Skin of body (tissue), 1 donor: ENCODE measurements at regions not wholly inside any gene's neighbourhood (a gene's known extent, or its start where the extent isn't known, plus 50 kb on each side); places are given as distances from the start of the nearest gene placed in this dataset.

Experiments
- DNase-seq: peaks from one replicate; lab custom pipeline; 2025; lab: John Stamatoyannopoulos, UW

DNA sequence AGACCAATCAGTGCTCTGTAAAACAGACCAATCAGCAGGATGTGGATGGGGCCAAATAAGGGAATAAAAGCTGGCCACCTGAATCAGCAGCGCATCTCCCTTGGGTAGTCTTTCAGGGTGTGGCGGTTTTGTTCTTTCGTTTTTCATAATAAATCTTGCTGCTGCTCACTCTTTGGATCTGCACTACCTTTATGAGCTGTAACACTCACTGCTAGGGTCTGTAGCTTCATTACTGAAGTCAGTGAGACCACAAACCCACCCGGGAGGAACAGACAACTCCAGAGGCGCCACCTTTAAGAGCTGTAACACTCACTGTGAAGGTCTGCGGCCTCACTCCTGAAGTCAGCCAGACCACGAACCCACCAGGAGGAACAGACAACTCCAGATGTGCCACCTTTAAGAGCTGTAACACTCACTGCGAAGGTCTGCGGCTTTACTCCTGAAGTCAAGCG lies 175.5 kb upstream of the PDGFD start:
- DNase-seq = no peak

DNA sequence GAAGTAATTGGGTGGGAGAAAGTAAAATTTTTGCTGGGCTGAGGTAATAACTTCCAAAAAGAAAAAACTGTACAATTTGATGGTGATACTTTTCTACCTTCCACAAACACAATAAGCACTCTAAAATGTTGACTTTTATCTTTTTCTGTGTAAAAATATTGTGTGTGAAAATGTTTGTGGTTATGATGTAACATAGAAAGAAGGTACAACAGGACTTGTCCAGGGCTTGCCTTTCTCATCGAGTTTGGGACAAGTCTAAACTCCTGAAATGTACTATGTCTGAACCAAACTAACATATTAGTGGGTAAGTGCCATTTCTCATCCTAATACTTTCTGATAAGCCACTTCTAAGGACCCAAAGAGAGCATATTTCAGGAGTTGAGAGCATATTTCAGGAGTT lies 174.2 kb upstream of the PDGFD start:
- DNase-seq = no peak

DNA sequence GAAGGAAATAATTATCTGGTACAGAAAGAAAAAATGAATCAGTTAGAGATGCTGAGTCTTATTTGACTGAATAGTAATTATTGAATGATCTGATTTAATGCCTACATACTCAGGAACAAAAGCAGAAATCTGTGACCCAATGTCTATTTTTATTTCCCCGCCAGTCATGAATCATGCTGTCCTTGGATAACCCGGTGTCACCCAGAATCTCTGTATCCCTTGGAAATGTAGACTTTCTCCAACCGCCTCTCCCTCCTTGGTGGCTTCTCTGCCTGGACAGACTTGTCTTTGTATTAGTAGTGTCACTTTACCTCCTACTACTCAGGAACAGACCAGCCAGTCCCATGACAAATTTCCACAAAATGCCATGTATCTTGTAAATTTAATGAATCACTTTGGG lies 173.3 kb upstream of the PDGFD start:
- no peak for DNase-seq

DNA sequence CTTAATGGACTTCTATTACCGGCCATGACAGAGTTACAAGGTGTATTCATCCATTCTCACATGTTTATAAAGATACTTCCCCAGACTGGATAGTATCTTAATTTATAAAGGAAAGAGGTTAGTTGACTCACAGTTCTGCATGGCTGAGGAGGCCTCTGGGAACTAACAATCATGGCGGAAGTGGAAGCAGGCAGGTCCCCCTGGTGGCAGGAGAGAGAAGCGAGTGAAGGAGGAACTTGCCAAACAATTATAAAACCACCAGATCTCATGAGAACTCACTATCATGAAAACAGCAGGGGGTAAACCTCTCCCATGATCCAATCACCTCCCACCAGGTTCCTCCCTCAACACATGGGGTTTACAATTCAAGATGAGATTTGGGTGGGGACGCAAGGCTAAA lies 170.0 kb upstream of the PDGFD start:
- no peak for DNase-seq

DNA sequence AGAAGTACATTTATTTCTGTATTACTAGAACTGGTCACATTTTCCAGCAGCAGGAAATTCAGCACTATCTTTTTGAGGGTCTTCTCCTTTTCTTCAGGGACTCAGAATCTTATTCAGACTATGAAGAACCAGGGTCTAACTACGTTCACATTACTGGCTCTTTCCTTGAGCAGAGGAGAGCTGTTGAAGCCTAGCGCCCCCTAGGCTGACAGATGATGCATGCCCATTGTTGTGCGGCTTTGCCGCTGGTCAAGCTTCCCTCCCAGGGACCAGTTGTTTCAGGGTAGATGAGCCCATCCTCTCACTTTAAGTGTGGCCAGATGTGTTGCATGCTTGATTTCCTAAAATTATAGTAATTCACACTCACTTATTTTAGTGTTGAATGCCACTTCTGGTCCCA lies 168.2 kb upstream of the PDGFD start:
- no peak for DNase-seq

DNA sequence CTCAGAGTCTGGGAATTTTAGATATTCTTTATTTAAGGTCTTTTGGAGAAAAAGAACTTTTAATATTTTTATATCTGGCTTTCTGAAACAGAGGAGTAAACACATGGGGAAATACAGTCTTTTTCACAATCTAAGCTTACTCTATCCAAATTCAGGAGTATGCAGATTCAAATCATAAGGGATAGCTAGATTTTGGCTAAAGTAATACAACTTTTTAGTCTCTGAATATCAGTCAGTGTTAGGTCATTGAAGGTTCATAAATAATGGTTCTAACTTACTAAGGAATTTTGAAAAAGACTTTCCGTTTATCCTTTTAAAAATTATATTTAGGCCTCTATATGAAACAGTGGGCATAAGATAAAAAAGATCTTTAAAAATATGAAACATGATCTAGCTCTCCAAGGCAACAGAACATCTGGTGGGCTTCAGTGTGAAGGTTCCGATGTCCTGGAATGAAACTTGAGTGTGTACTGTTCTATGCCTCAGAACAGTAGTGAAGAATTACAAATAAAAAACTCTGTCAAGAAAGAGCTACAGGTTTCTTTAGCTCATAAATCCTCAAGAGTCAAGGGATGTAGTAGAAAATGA lies 165.2 kb upstream of the PDGFD start:
- DNase-seq = no peak

DNA sequence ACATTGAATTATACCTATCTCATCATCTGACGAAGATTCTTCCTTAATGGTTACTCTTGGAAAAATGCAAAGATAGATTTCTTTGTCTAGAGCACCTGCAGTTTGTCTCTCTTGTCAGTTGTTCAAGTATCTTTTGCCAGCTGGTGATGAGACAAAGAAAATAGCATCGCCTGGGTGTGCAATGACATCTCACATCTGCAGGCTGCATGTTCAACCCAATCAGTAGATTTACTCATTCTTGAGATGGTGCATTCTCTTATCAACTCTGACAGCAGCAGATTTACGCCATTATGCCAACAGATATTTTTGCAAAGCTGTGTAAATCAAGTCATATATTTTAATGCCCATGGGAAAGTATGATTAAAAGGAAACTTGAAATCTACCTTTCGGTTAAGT lies 164.6 kb upstream of the PDGFD start:
- no peak for DNase-seq

DNA sequence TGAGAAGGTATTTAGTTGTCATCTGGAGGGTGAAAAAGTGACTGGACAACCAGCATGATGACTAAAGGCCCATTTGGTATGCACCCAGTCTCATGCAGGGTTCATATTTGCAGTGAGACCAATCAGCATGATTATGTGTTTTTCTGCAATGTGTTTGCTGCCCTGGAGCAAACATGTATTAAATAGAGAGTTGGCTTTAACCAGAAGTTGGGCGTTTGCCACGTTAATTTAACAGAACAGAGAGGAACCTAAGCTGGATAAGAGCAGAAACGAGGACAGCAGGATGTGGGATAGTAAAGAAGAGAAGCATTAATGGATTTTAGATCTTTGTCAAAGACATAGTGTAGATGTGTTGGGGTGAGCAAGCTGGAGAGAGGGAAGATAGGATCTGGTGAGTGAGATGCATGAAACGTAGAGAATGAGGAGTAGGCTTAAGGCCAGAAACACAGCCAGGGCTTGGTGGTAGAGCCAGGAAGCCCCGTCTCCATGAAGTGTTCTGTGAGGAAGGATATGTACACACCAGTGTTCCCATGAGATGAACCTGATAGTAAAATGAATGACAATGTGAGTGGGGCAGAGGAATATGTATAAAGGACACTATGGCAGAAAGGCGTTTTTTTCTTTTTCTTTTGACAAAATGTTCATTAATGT lies 164.0 kb upstream of the PDGFD start:
- no peak for DNase-seq

DNA sequence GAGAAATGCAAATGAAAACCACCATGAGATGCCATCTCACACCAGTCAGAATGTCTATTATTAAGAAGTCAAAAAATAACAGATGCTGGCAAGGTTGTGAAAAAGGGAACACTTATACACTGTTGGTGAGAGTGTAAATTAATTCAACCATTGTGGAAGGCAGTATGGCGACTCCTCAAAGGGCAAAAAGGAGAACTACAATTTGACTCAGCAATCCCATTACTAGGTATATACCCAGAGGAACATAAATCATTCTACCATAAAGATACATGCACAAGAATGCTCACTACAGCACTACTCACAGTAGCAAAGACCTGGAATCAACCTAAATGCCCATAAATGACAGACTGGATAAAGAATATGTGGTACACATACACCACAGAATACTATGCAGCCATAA lies 161.1 kb upstream of the PDGFD start:
- no peak for DNase-seq

DNA sequence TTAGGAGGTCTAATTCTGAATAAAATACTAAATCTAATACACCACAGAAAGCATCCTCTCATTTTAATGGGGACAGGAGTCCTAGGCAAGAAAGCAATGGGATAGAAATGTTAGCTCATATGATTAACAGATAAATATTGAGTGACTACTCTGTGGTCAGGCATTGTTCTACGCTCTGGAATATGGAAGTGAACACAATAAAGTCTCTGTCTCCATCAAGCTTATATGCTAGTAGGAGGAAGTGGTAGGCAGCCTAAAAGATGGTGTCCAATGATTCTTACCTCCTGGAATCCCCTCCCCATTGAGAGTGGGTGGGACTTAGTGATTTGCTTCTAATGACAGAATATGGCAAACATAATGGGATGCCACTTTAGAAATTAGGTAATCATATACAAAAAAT lies 160.3 kb upstream of the PDGFD start:
- no peak for DNase-seq

DNA sequence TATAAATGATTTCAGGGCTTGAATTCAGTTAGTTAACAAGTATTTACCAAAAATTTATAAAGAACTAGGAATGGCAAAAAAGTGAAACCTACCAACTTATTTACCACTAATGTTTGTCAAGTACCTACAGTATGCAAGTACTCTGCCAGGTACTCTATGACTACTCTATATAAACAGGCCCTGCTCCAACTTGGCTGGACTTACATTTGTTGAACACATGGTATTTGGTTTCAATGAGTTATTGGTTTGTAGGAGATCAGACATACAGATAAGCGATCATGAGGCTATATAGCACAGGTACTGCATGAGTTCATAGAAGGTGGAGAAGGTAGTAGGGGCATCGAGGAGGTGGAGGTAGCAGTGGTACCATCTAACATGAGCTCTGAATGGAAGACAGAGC lies 159.9 kb upstream of the PDGFD start:
- no peak for DNase-seq

DNA sequence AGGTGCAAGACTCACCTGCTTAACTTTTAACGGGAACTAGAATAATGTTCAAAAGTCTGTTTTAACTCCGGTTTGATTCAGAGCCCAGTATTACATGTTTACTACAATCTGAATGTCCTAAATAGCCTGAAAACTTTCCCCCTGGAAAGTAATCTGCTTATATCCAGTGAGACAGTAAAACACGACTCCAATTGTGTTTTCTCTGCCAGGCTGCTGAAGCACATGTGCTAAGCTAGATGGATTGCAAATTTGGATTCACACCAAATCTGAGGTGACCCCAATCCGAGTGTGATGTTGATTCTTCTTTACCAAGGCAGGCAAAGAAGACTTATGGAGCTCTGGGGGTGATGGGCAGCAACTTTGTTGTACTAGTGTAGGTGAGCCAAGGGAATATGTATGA lies 158.7 kb upstream of the PDGFD start:
- DNase-seq = no peak

DNA sequence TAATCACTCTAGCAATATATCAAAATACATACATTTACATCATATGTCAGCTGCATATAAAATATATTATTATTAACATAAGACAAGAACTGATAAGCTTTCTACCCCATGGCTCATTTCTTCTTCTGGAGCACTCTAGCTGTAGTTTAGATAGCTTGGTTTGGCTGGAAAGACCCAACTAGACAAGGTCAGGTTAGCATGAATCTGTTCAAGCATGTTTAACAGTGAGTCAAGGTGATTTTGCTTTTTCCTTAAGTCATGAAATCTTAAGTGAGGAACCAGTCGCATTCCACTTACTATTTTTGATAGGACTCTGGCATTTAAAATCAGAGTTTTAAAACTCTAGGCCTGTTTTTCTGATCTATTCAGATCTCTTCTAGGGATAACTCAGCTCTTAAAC lies 157.0 kb upstream of the PDGFD start:
- no peak for DNase-seq

DNA sequence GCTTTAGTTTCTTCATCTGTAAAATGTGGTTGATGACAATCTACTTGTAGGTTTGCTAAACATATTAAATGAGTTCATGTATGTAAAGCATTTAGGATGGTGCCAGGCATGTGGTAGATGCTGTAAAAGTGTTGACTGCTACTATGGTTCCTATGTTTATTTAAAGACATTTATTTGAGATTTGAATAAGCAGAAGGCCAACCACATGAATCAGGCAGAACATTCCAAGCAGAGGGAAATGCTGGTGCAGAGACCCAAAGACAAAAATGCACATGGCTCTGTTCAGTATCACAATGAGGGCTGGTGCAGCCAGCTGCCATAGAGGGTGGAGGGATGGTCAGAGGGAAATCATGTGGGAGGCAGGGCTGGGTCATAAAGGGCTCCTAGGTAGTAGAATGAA lies 156.2 kb upstream of the PDGFD start:
- no peak for DNase-seq

DNA sequence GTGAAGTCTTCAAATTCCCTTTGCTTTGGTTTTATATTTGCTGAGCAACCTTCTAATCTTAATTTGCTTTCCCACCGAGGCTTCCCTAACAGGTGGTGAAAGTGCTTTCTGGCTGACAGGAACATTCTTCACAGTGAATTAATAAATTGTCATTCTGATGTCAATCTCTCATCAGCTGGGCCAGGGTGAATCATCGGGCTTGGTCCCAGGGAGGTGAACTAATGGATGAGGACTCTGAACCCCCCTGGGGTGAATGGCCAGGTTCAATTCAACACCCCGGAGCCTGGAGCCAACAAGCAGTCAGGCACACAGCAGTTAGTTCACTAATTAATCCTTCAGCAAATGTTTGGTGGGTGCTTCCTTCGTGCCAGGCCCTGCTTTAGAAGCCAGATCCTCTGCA lies 155.4 kb upstream of the PDGFD start:
- DNase-seq = no peak

DNA sequence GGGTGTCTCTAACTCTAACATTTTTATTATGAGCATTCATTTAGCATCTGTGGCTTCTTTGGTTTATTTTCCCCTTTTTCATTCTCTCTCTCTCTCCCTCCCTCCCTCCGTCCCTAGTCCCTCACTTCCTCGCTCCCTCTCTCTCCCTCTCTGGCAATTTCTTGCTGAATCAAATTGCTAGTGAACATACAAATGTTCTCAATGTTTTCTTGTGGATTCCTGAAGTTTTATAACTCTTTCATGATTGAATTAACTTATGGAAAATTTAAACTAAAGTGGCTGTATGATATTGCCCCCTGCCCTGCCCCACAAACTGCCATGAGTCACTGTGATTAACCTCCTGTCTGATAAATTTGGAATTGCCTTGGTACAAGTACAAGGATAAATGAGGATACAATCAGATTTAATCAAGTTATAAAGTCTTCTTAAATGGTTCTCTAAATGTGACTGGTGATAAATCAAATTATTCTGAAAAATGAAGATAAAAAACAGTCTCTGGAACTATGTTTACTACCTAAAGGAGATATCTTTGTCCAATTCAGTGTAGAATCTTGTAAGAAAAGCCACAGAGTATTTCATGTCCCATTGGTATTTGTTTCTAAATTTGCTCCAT lies 143.0 kb upstream of the PDGFD start:
- no peak for DNase-seq

DNA sequence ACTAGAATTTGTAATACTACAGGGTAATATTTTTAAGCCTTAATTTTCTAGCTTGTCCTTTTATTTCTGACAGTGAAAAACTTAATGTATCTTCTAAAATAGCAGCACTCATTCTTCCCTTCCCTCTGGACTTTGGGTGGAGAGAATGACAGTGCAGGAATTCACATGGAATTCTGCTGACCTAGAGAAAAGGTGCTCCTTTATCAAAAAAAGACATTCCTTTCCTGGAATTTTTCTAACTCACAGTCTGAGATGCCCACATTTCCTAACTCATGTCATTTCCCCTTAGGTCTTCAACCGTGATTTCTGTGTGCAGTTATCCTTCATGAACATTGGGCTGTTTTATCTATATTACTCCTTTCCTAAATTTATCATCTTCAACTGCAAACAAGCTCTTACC lies 137.8 kb upstream of the PDGFD start:
- DNase-seq = no peak

DNA sequence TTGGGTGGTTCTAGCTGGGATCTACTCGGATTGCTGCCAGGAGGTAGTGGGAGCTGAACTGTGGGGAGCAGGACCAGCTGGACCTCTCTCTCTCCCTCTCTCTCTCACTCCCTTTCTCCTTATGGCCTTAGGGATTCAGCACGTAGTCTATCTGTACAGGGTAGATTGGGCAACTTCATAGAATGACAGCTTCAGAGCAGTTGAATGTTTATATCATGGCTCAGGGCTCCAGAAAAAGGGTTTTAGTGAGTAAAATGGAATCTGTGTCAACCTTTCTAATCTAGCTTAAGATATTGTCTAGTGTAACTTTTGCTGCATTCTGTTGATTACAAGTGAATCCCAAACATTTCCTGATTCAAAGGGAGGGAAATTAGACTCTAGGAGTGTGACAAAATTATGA lies 127.7 kb upstream of the PDGFD start:
- no peak for DNase-seq

DNA sequence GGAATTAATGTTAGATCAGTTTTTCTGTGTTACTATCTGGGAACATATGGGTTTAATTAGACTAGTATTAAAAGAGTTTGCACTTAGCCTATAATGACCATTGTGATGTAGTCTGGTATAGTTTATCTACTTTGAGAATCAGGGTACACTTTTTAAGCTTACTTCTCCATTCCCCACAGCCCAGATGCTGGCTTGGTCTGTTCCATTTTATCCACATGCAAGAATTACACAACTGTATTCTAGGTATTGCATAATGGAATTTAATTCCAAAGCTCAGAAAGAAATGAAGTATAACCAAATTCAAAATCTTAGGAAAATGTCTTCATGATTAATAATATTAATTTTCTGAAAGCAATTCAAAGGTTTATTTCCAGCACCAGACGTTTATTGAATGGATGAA lies 122.2 kb upstream of the PDGFD start:
- no peak for DNase-seq

DNA sequence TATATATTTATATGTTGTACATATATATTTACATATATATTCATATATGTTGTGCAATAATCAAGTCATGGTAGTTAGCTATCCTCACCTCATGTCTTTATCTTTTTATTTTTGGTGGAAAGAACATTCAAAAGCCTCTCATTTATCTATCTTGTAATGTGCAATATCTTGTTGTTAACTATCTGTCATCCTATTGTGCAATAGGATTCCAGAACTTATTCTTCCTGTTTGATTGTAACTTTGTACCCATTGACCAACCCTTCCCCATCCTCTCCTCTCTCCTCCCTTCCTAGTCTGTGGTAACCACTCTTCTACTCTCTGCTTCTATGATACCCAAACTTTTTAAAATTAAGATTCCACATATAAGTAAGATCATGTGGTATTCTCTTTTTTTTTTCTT lies 115.6 kb upstream of the PDGFD start:
- no peak for DNase-seq

DNA sequence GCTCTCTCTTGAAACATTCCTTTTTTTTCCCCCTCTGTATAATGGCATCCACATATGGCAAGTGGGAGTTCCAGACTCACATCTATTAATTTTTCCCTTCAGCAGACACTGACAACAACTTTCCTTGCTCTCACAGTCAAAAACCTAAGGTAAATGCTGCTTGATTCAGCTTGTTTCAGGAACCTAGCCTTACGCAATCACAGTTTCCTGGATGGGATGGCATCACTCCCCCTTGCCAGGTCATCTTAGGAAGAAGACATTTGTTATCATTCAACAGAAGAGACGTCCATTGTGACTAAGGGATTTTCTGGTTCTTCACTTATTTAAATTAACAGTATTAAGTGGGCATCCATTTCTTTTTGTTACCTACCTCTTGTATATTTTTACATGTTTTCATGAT lies 112.0 kb upstream of the PDGFD start:
- DNase-seq = no peak

DNA sequence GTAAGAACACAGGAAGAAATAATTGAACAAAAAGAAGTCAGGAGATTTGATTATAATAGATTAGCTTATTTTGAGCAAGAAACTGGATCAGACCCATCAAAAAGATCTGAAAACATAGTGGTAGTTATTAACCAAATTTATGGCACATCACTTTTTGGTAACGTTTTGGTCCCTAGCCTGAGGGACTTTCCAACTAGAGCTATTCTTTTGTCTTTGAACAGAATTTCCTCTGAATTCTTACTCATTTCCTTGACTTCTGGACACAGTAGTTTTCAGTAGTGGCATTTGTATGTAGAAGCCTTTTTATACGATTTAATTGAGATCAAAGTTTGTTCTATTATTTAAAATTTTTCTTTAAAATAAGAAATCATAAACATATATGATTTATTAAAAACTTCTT lies 96.5 kb upstream of the PDGFD start:
- DNase-seq = no peak

DNA sequence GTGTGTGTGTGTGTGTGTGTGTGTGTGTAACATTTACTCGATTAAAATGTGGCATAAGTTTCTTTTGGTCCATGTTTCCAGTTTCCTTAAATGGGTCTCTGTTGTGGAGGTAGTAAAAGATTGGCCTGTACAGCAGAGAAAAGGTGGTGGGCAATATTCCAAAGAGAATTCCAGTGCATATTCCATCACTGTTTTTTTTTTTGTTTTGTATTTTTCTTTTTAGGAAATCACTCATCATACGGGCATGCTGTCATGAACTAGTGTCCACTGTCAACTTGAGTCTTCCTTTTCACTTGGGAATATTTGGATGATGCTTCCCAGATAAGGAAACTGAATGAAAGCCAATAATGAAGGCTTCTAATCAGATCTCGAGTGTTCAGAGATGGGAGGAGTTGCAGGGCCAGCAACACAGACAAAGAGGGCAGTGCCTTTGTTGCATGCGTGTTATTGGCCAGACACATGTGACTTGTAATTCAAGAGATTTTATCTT lies 95.2 kb upstream of the PDGFD start:
- DNase-seq = no peak
